SH-SY5Y (cell line): ENCODE measurements at regions not wholly inside any gene's neighbourhood (a gene's known extent, or its start where the extent isn't known, plus 50 kb on each side); places are given as distances from the start of the nearest gene placed in this dataset.

ENCODE experiments used
- GATA2 ChIP-seq: IDR thresholded peaks from 2 replicates; pipeline ENCODE4 v1.6.1; 2011; ENCODE audit warnings: mild to moderate bottlenecking, low read depth, low read length
- GATA3 ChIP-seq: IDR thresholded peaks from 2 replicates; pipeline ENCODE4 v1.6.1; 2011; ENCODE audit warnings: low read depth, mild to moderate bottlenecking, low read length, moderate library complexity

GRCh38 chr13:107113387-107113786 is 545.5 kb upstream of the ARGLU1 start:
- TF ChIP-seq GATA2 (no peak), GATA3 (no peak)
